ENCODE measurements at regions not wholly inside any gene's neighbourhood (a gene's known extent, or its start where the extent isn't known, plus 50 kb on each side); places are given as distances from the start of the nearest gene placed in this dataset.
"Not testable (repeated sequence)": the region's sequence is repeated elsewhere in the genome, so short reads cannot be mapped to it uniquely, and the experiment has no call there.

DNA sequence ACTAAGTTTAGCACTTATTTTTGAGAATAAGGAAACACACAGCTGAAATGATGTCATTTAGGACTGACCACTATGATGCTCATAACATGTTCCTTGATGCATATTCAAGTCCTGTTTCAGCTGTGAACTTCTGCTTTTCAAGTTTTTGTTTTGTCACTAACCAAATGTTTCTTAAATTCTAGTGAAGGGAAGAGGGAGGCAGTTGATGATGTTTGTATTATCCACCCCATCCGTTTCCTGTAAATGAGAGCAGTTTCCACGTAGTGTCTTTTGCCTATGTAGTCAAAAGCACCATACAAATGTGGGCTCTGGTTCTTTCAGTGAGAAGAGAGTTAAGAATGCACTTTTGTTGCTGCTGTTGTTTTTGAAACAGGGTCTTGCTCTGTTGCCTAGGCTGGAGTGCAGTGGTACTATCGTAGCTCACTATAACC is 491.8 kb downstream of the PCNX1 start:
- no peaks in the 10 kb centered on the region for H3K9me3 ChIP-seq
- TF ChIP-seq, protein P1, sequence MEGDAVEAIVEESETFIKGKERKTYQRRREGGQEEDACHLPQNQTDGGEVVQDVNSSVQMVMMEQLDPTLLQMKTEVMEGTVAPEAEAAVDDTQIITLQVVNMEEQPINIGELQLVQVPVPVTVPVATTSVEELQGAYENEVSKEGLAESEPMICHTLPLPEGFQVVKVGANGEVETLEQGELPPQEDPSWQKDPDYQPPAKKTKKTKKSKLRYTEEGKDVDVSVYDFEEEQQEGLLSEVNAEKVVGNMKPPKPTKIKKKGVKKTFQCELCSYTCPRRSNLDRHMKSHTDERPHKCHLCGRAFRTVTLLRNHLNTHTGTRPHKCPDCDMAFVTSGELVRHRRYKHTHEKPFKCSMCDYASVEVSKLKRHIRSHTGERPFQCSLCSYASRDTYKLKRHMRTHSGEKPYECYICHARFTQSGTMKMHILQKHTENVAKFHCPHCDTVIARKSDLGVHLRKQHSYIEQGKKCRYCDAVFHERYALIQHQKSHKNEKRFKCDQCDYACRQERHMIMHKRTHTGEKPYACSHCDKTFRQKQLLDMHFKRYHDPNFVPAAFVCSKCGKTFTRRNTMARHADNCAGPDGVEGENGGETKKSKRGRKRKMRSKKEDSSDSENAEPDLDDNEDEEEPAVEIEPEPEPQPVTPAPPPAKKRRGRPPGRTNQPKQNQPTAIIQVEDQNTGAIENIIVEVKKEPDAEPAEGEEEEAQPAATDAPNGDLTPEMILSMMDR (IDR thresholded peaks at IDR 0.05): no peak
- no peak for TF ChIP-seq POLR2A (IDR thresholded peaks at IDR 0.05)
- H3K4me3 ChIP-seq: no peak overlapping the region
- no peaks in the 10 kb centered on the region for H3K4me1 ChIP-seq
- intact Hi-C loops (cut with DNase I; ENCODE audit: low total_unique reads): no loop called here
- no peaks in the 10 kb centered on the region for H3K27me3 ChIP-seq
- no peak for DNase-seq
- no peaks in the 10 kb centered on the region for H3K36me3 ChIP-seq
- no peak overlapping the region for H3K27ac ChIP-seq

DNA sequence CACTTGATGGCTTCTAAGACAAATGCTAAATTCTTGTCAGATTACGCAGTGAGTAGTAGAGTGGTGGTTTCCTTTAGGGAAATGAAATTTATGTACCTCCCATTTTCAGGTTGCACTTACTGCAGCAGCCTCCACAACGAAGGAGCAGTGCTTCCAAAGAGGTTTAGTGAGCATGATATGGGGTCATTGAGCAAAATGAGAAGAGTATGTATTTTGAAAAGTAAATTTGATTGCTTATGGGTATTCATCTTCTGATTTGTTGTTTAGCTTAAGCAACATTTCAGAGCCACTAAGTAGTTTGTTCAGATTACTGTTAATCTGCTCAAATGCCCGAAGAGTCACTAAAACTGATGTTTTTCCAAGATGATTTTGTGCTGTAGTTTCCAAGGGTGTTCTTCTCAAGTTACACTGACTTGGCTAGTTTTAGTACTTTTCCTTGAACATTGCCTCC is 493.6 kb downstream of the PCNX1 start:
- no peak for TF ChIP-seq POLR2A (IDR thresholded peaks at IDR 0.05)
- TF ChIP-seq, protein P1 (IDR thresholded peaks at IDR 0.05): no peak
- no peaks in the 10 kb centered on the region for H3K27me3 ChIP-seq
- DNase-seq: no peak
- H3K9me3 ChIP-seq: no peaks in the 10 kb centered on the region
- no peaks in the 10 kb centered on the region for H3K4me1 ChIP-seq
- intact Hi-C loops (cut with DNase I; ENCODE audit: low total_unique reads): no loop called here
- H3K27ac ChIP-seq: no peak overlapping the region
- no peak overlapping the region for H3K4me3 ChIP-seq
- no peaks in the 10 kb centered on the region for H3K36me3 ChIP-seq

DNA sequence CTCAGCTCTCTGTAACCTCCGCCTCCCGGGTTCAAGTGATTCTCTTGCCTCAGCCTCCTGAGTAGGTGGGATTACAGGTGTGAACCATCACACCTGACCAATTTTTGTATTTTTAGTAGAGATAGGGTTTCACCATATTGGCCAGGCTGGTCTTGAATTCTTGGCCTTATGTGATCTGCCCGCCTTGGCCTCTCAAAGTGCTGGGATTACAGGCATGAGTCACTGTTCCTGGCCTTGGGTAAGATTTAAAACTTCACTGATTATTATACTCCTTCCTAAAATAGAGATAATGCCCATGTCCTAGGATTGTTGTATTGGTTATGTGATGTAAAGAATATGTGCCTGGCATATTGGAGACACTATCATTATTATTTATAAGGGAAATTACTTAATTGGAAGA is 495.2 kb downstream of the PCNX1 start:
- DNase-seq; H3K36me3 ChIP-seq; H3K4me1 ChIP-seq; H3K9me3 ChIP-seq; H3K27ac ChIP-seq; H3K27me3 ChIP-seq; H3K4me3 ChIP-seq; intact Hi-C loops (cut with DNase I; ENCODE audit: low total_unique reads): not testable (repeated sequence)

DNA sequence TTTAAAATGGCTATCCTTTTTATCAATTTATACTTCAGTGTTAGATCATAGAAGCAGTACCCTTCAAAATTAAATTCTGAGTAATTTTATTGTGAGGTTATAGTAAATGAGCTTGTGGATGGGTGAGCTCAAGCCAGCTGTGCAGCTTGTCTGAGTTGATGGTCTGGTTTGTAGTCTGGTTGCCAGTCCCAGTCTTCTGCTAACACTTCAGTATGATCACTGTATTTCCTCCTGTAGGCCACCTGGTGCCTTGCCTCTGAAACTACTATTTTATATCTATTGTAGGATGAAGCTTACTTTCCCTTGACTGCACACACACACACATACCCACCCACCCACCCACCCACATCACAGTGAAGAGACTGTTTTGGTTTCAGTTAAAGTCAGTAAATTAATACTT is 496.4 kb downstream of the PCNX1 start:
- TF ChIP-seq POLR2A (IDR thresholded peaks at IDR 0.05): no peak
- TF ChIP-seq, protein P1 (IDR thresholded peaks at IDR 0.05): no peak
- intact Hi-C loops (cut with DNase I; ENCODE audit: low total_unique reads): no loop called here
- no peak overlapping the region for H3K27ac ChIP-seq
- no peak for DNase-seq
- H3K27me3 ChIP-seq: no peaks in the 10 kb centered on the region
- H3K9me3 ChIP-seq: no peaks in the 10 kb centered on the region
- no peaks in the 10 kb centered on the region for H3K4me1 ChIP-seq
- H3K4me3 ChIP-seq: no peak overlapping the region
- H3K36me3 ChIP-seq: no peaks in the 10 kb centered on the region

DNA sequence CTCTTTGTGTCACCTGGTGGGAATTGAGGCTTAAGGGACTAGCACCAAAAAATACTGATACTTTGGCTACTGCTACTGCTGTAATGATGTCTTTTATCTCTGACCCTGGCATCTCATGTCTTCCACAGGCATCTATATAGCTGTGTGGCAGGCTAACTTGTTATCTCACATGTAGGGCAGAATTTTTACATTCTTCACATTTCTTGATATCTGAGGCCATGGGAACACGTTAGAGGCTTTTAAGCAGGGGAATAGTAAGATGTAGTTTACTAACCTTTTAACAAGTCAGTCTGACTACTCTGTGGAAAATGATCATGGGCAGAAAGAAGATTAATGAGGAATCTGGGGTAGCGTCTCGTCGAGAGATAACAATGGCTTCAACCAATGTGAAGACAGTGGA is 498.4 kb downstream of the PCNX1 start:
- no peak overlapping the region for H3K27ac ChIP-seq
- no peaks in the 10 kb centered on the region for H3K4me1 ChIP-seq
- H3K36me3 ChIP-seq: no peaks in the 10 kb centered on the region
- DNase-seq: no peak
- no peak overlapping the region for H3K4me3 ChIP-seq
- TF ChIP-seq POLR2A (IDR thresholded peaks at IDR 0.05): no peak
- TF ChIP-seq, protein P1 (IDR thresholded peaks at IDR 0.05): no peak
- H3K9me3 ChIP-seq: no peaks in the 10 kb centered on the region
- H3K27me3 ChIP-seq: no peaks in the 10 kb centered on the region
- intact Hi-C loops (cut with DNase I; ENCODE audit: low total_unique reads): no loop called here

DNA sequence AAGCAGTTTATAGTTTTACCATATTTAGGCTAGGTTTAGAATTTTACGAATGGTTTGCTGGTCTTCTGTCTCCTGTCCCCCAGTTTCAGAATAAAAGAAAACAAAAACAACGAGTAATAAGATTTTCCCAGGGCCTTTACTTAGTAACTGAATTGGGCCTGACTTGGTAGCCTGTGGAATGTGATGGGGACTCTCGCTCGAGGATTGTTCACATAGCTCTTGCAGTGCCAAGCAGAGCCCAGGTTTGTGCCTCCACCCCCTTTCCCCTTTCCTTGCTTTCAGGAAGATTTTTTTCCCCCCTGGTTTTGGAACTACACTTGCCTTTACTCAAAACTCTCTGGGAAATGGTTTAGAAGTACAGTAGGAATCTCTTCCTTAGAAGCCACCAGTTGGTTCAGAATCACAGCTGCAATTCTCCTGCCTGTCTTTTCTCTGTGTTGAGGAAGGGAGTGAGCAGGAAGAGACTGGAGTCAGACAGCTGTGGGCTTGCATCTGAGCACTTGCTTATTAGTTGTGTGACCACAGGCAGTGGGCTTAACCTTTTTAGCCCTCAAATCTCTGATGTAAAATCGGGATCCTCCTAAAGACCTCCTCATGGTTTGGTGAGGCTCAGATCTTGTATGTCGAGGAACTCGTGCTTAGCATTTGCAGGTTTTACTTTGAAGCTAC is 501.2 kb downstream of the PCNX1 start:
- Histone ChIP-seq H3K4me1 (no peaks in the 10 kb centered on the region), H3K4me3 (no peak overlapping the region), H3K9me3 (no peaks in the 10 kb centered on the region), H3K27me3 (no peaks in the 10 kb centered on the region), H3K27ac (no peak overlapping the region), H3K36me3 (no peaks in the 10 kb centered on the region)
- intact Hi-C loops (cut with DNase I; ENCODE audit: low total_unique reads): no loop called here
- TF ChIP-seq, protein P1 (IDR thresholded peaks at IDR 0.05): no peak
- no peak for TF ChIP-seq POLR2A (IDR thresholded peaks at IDR 0.05)
- no peak for DNase-seq

Measured in uterus (tissue), 3 donors.